H1 (cell line): ENCODE measurements at regions not wholly inside any gene's neighbourhood (a gene's known extent, or its start where the extent isn't known, plus 50 kb on each side); places are given as distances from the start of the nearest gene placed in this dataset.

Experiments used
- CREB1 ChIP-seq: IDR thresholded peaks from 2 replicates; pipeline ENCODE4 v1.6.1; 2012; ENCODE audit warnings: inconsistent platforms
- FOSL1 ChIP-seq: IDR thresholded peaks from 2 replicates; pipeline ENCODE4 v1.6.1; 2011; ENCODE audit warnings: mild to moderate bottlenecking, low read depth, low read length, moderate library complexity; ENCODE audit not compliant: insufficient read depth
- POLR2A ChIP-seq, 2 experiments: IDR thresholded peaks; 1 replicate in 1 of 2; 2 replicates in 1 of 2; pipeline ENCODE4 v1.6.1; 2011; ENCODE audit warnings: low read depth in 2 of 2, low read length in 2 of 2, mild to moderate bottlenecking in 2 of 2; ENCODE audit errors: control extremely low read depth in 1 of 2
- POLR2AphosphoS5 ChIP-seq: IDR thresholded peaks from 2 replicates; pipeline ENCODE4 v1.6.1; 2011; ENCODE audit warnings: low read depth, low read length
- TF ChIP-seq, protein P1 (sequence below), 3 experiments: IDR thresholded peaks; 1 replicate in 2 of 3; 2 replicates in 1 of 3; pipeline versions ENCODE4 v1.5.1 to v1.6.1; 2011; ENCODE audit warnings: low read length in 3 of 3, mild to moderate bottlenecking in 3 of 3, inconsistent platforms in 2 of 3, low read depth in 1 of 3, moderate library complexity in 1 of 3; ENCODE audit not compliant: insufficient read depth in 1 of 3; ENCODE audit errors: control extremely low read depth in 1 of 3
- TF ChIP-seq, protein P2 (sequence below): IDR thresholded peaks from 2 replicates; pipeline ENCODE4 v1.6.1; 2012; ENCODE audit warnings: inconsistent platforms

DNA sequence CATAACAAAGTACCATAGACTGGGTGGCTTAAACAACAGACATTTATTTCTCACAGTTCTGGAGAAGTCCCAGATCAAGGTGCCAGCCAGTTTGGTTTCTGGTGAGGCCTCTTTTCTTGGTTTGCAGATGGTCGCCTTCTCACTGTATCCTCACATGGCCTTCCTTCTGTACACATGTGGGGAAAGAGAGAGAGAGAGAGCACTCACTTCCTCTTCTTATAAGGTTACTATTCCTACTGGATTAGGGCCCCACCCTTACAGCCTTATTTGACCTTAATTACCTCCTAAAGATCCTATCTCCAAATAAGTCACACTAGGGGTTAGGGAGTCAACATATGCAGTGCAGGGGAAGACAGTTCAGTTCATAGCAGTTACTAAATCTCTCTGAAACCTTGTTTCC, 205.6 kb upstream of the GDNF start:
- TF ChIP-seq POLR2A (IDR thresholded peaks at IDR 0.05; ENCODE audit: control extremely low read depth in 1 of 2, low read depth in 2 of 2, low read length in 2 of 2) (no peak), POLR2AphosphoS5 (no peak), CREB1 (no peak), FOSL1 (no peak)
- TF ChIP-seq, protein P1, sequence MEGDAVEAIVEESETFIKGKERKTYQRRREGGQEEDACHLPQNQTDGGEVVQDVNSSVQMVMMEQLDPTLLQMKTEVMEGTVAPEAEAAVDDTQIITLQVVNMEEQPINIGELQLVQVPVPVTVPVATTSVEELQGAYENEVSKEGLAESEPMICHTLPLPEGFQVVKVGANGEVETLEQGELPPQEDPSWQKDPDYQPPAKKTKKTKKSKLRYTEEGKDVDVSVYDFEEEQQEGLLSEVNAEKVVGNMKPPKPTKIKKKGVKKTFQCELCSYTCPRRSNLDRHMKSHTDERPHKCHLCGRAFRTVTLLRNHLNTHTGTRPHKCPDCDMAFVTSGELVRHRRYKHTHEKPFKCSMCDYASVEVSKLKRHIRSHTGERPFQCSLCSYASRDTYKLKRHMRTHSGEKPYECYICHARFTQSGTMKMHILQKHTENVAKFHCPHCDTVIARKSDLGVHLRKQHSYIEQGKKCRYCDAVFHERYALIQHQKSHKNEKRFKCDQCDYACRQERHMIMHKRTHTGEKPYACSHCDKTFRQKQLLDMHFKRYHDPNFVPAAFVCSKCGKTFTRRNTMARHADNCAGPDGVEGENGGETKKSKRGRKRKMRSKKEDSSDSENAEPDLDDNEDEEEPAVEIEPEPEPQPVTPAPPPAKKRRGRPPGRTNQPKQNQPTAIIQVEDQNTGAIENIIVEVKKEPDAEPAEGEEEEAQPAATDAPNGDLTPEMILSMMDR (IDR thresholded peaks at IDR 0.05; ENCODE audit: control extremely low read depth in 1 of 3, insufficient read depth in 1 of 3, low read depth in 1 of 3, low read length in 3 of 3) = no peak
- TF ChIP-seq, protein P2, sequence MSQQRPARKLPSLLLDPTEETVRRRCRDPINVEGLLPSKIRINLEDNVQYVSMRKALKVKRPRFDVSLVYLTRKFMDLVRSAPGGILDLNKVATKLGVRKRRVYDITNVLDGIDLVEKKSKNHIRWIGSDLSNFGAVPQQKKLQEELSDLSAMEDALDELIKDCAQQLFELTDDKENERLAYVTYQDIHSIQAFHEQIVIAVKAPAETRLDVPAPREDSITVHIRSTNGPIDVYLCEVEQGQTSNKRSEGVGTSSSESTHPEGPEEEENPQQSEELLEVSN = no peak
